Testis (tissue), 2 donors: ENCODE measurements at regions not wholly inside any gene's neighbourhood (a gene's known extent, or its start where the extent isn't known, plus 50 kb on each side); places are given as distances from the start of the nearest gene placed in this dataset.

Experiments
- CTCF ChIP-seq, 3 experiments: fragments of 450-650 bp in 2 of 3; fragments of 200-600 bp in 1 of 3; sonication (generic) in 1 of 3; IDR thresholded peaks; one replicate each; pipeline ENCODE4 v1.5.1; 2016 to 2019; ENCODE audit warnings: antibody characterized with exemption in 3 of 3, mild to moderate bottlenecking in 2 of 3, moderate library complexity in 1 of 3
- POLR2A ChIP-seq: fragments of 450-650 bp; IDR thresholded peaks from one replicate; pipeline ENCODE4 v1.6.1; 2017; ENCODE audit warnings: antibody characterized with exemption, mild to moderate bottlenecking, moderate library complexity

DNA sequence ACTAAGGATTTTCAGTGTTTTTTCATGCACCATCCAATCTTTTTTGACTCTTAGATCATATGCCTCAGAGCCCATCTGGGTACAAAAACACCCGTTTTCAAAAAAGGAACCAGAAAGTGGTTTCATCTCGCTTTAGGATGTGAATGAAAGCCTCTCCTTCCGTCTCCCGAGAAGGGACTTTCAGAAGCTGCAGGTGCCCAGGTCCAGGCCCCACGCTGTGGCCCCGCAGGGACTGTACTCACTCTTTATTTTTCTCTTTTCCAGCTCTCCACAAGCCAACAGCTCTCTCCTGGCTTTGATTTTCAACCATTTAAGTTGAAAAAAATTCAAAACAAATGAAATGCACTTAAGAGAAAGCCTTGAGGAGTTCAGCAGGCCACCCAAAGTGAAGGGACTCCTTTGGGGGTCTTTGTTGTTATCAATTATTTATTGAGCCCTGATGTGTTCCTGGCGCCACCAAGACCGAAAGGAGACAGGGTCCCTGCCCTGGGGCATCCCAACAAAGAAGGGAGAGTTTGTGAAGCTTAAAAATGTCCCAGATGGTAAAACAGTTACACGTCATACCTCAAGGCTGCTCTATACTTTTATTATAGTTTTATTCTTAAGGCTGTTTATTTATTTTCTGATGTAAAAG lies 467.3 kb downstream of the PREX1 start:
- TF ChIP-seq CTCF (IDR thresholded peaks at IDR 0.05) (no peak), POLR2A (no peak)
